ENCODE measurements at regions not wholly inside any gene's neighbourhood (a gene's known extent, or its start where the extent isn't known, plus 50 kb on each side); places are given as distances from the start of the nearest gene placed in this dataset.

DNA sequence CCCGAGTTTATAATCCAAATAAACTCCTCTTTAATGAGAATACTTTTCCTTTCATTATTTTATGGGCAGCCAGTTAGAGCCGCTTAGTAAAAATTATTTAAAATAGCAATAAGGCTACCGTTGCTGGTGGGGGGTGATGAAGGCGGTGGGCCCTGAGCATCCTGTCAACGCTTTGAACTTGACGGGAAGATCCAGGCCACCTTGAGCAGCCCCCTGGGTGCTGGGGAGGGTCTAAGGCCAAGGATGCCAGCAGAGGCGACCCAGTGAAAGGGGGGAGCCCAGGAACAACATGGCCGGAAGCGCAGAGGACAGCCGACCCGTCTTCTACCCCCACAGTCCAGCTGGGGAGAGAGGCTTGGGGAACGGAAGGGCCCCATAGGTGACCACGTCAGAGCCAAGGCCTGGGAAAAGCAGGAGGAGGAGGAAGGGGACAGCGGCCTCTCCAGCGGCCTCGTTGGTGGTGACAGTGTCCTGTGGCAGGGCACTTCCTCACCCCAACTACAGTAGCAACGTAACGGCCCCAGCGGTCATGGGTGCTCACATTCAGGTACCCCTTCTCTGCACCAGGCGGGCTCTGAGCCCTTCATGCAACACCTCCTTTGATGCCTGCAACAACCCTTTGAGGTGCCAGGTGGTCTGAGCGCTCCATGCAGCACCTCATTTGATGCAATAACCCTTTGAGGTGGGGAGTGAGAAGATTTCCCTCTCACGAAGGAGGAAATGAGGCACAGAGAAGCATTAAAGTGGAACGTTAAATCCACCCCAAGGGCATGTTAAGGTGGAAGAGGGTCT, 695.3 kb downstream of the TBC1D22A start:
- H3K4me3 ChIP-seq = no peak overlapping the region
- DNase-seq (ENCODE audit: low spot score) = no peak
- H3K9me3 ChIP-seq = peaks cover 0 to 19% of the 10 kb centered on the region in 2 donors
- no peaks in the 10 kb centered on the region for H3K27me3 ChIP-seq
- H3K36me3 ChIP-seq = no peaks in the 10 kb centered on the region
- H3K4me1 ChIP-seq = no peaks in the 10 kb centered on the region
- H3K27ac ChIP-seq = no peak overlapping the region
- TF ChIP-seq CTCF (IDR thresholded peaks at IDR 0.05) = no peak

GRCh38 chr22:47457021-47457420, 694.6 kb downstream of the TBC1D22A start:
- no peaks in the 10 kb centered on the region for H3K27me3 ChIP-seq
- H3K4me1 ChIP-seq = no peaks in the 10 kb centered on the region
- no peak for TF ChIP-seq CTCF (IDR thresholded peaks at IDR 0.05)
- H3K36me3 ChIP-seq = no peaks in the 10 kb centered on the region
- peaks cover 0 to 19% of the 10 kb centered on the region in 2 donors for H3K9me3 ChIP-seq
- DNase-seq (ENCODE audit: low spot score) = no peak
- H3K4me3 ChIP-seq = no peak overlapping the region
- H3K27ac ChIP-seq = no peak overlapping the region

DNA sequence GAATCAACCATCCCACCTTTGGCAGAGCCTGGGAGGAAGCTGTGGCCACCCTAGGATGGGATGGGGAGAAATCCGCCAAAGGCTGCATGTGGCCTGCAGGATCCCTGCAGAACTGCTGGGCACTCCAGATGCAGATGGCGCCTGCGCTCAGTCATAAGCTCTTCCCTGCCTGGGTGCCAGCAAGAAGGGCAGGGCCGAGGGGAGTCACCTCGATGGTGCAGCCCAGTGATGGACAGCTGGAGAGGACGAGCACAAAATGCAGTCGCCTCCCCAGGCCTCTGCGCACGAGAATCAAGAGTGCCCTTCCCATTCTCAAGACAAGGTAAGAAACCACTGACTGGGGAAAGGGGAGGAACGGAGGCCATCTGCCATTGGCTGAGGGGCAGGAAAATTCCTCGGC, 693.6 kb downstream of the TBC1D22A start:
- H3K4me1 ChIP-seq = no peaks in the 10 kb centered on the region
- TF ChIP-seq CTCF (IDR thresholded peaks at IDR 0.05) = no peak
- H3K36me3 ChIP-seq = no peaks in the 10 kb centered on the region
- no peak overlapping the region for H3K4me3 ChIP-seq
- no peaks in the 10 kb centered on the region for H3K27me3 ChIP-seq
- no peak for DNase-seq (ENCODE audit: low spot score)
- no peak overlapping the region for H3K27ac ChIP-seq
- peaks cover 0 to 19% of the 10 kb centered on the region in 2 donors for H3K9me3 ChIP-seq

- Histone ChIP-seq H3K27me3 (no peaks in the 10 kb centered on the region), H3K4me3 (no peak overlapping the region), H3K4me1 (peaks cover 0 to 3% of the 10 kb centered on the region in 2 donors), H3K27ac (no peak overlapping the region), H3K9me3 (peaks cover 0 to 19% of the 10 kb centered on the region in 2 donors), H3K36me3 (no peaks in the 10 kb centered on the region)
- no peak for TF ChIP-seq CTCF (IDR thresholded peaks at IDR 0.05)
- DNase-seq (ENCODE audit: low spot score) = no peak
Observed at GRCh38 chr22:47453049-47453448, 690.6 kb downstream of the TBC1D22A start.

DNA sequence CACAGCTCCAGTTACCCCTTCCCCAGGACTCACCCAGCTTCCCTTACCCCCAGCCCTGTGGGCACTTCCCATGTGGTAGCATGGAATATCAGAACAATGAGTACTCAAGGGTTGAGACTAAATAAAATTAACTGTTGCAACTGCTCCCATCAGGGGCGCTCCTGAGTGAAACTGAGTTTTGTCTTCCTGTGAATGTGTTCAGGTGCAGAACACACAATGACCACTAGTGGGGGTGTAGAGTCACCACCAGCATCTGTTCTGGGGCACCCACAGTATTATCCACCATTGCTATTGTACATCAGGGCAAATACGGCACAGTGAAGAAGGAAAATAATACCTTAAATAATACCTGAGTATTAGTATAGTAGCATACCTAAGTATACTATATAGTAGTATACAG, 689.7 kb downstream of the TBC1D22A start:
- DNase-seq (ENCODE audit: low spot score) = no peak
- peaks cover 0 to 3% of the 10 kb centered on the region in 2 donors for H3K4me1 ChIP-seq
- no peaks in the 10 kb centered on the region for H3K36me3 ChIP-seq
- no peak for TF ChIP-seq CTCF (IDR thresholded peaks at IDR 0.05)
- no peak overlapping the region for H3K27ac ChIP-seq
- no peaks in the 10 kb centered on the region for H3K27me3 ChIP-seq
- no peak overlapping the region for H3K4me3 ChIP-seq
- H3K9me3 ChIP-seq = peaks cover 0 to 19% of the 10 kb centered on the region in 2 donors

Data from right atrium auricular region (tissue), 2 donors.